ENCODE measurements at regions not wholly inside any gene's neighbourhood (a gene's known extent, or its start where the extent isn't known, plus 50 kb on each side); places are given as distances from the start of the nearest gene placed in this dataset.

DNA sequence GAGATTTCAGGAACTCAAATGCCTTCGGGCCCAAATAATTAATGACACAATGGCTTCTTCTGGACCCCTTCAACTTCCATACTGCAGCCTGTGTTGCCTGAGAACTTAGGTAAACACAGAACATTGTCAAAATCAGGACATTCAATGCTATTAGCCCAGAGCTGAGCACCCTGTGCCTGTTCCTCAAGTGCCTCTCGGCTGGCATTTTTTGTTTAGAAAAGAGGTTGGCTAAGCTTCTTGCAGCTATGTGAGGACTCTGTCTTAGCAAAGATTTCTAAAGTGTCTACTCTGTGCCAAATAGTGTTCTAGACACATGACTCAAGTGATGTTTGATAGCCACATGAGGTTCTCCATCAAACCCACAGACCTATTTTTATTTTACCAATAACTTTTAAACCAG, 289.3 kb upstream of the ARID1B start:
- Histone ChIP-seq H2AFZ (ENCODE audit: low read depth, low read length) (no peak overlapping the region), H2BK12ac (ENCODE audit: low read length in 2 of 2) (no peak overlapping the region), H3K79me1 (replicated peaks; ENCODE audit: low read length, poor library complexity, severe bottlenecking) (no peaks in the 10 kb centered on the region), H3K27me3 (ENCODE audit: control insufficient read depth in 1 of 2, insufficient read depth in 1 of 2, low read length in 2 of 2) (no peaks in the 10 kb centered on the region), H3K27ac (ENCODE audit: low read length, poor library complexity, severe bottlenecking) (no peak overlapping the region), H2BK15ac (ENCODE audit: low read depth, poor library complexity, severe bottlenecking) (no peak overlapping the region), H2AK5ac (ENCODE audit: low read length, severe bottlenecking) (no peak overlapping the region), H3K18ac (ENCODE audit: low read depth in 1 of 2, low read length in 2 of 2) (no peak overlapping the region), H3K9ac (ENCODE audit: low read length) (no peak overlapping the region), H3K23ac (ENCODE audit: low read length in 2 of 2) (no peak overlapping the region), H3K9me3 (ENCODE audit: control insufficient read depth, low read length) (peaks cover 5% of the 10 kb centered on the region), H3K36me3 (ENCODE audit: control insufficient read depth in 1 of 2, insufficient read depth in 2 of 2, low read depth in 1 of 2, low read length in 2 of 2) (no peaks in the 10 kb centered on the region), H4K91ac (ENCODE audit: low read length) (no peak overlapping the region), H3K4me1 (ENCODE audit: control insufficient read depth, insufficient read depth, low read depth, low read length) (no peaks in the 10 kb centered on the region), H3K4me3 (ENCODE audit: insufficient read depth in 1 of 2, low read depth in 1 of 2, low read length in 2 of 2) (no peak overlapping the region), H4K8ac (ENCODE audit: low read length) (no peak overlapping the region), H3K14ac (ENCODE audit: low read length in 2 of 2) (no peak overlapping the region), H3K4ac (ENCODE audit: low read depth in 1 of 2, low read length in 2 of 2) (no peak overlapping the region), H3K4me2 (ENCODE audit: low read length, poor library complexity, severe bottlenecking) (no peak overlapping the region), H2BK120ac (ENCODE audit: low read depth, low read length) (no peak overlapping the region), H2BK5ac (ENCODE audit: low read depth, low read length, poor library complexity, severe bottlenecking) (no peak overlapping the region)
- WGBS, result 82% methylated on average over 2 of the region's 2 CpGs
- DNase-seq, result no peak

DNA sequence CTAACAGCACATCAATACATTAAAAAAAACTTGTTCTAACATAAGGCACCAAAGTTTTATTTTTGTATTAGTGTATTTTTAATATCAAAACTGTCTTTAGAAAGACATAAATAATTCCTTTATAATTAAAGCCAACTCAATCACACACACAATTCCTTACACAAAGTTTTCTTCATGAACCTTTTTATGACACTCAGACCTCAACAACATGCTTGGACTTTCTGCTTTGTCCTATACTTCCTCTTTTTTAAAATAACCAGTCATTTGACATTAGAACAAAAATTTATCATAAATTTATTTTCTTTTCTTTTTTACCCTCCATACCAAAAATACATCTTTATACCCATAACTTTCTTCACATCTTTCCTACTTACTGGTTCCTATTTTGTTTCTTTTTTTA, 292.0 kb upstream of the ARID1B start:
- Histone ChIP-seq H3K14ac (ENCODE audit: low read length in 2 of 2) (no peak overlapping the region), H3K23ac (ENCODE audit: low read length in 2 of 2) (no peak overlapping the region), H3K27me3 (ENCODE audit: control insufficient read depth in 1 of 2, insufficient read depth in 1 of 2, low read length in 2 of 2) (no peaks in the 10 kb centered on the region), H3K36me3 (ENCODE audit: control insufficient read depth in 1 of 2, insufficient read depth in 2 of 2, low read depth in 1 of 2, low read length in 2 of 2) (no peaks in the 10 kb centered on the region), H2BK120ac (ENCODE audit: low read depth, low read length) (no peak overlapping the region), H4K91ac (ENCODE audit: low read length) (no peak overlapping the region), H3K4me1 (ENCODE audit: control insufficient read depth, insufficient read depth, low read depth, low read length) (no peaks in the 10 kb centered on the region), H3K9me3 (ENCODE audit: control insufficient read depth, low read length) (peaks cover 8% of the 10 kb centered on the region), H3K4me2 (ENCODE audit: low read length, poor library complexity, severe bottlenecking) (no peak overlapping the region), H3K4ac (ENCODE audit: low read depth in 1 of 2, low read length in 2 of 2) (no peak overlapping the region), H2BK5ac (ENCODE audit: low read depth, low read length, poor library complexity, severe bottlenecking) (no peak overlapping the region), H3K18ac (ENCODE audit: low read depth in 1 of 2, low read length in 2 of 2) (no peak overlapping the region), H2BK12ac (ENCODE audit: low read length in 2 of 2) (no peak overlapping the region), H2AK5ac (ENCODE audit: low read length, severe bottlenecking) (no peak overlapping the region), H3K79me1 (replicated peaks; ENCODE audit: low read length, poor library complexity, severe bottlenecking) (no peaks in the 10 kb centered on the region), H3K9ac (ENCODE audit: low read length) (no peak overlapping the region), H2AFZ (ENCODE audit: low read depth, low read length) (no peak overlapping the region), H3K27ac (ENCODE audit: low read length, poor library complexity, severe bottlenecking) (no peak overlapping the region), H2BK15ac (ENCODE audit: low read depth, poor library complexity, severe bottlenecking) (no peak overlapping the region), H4K8ac (ENCODE audit: low read length) (no peak overlapping the region), H3K4me3 (ENCODE audit: insufficient read depth in 1 of 2, low read depth in 1 of 2, low read length in 2 of 2) (no peak overlapping the region)
- no peak for DNase-seq

DNA sequence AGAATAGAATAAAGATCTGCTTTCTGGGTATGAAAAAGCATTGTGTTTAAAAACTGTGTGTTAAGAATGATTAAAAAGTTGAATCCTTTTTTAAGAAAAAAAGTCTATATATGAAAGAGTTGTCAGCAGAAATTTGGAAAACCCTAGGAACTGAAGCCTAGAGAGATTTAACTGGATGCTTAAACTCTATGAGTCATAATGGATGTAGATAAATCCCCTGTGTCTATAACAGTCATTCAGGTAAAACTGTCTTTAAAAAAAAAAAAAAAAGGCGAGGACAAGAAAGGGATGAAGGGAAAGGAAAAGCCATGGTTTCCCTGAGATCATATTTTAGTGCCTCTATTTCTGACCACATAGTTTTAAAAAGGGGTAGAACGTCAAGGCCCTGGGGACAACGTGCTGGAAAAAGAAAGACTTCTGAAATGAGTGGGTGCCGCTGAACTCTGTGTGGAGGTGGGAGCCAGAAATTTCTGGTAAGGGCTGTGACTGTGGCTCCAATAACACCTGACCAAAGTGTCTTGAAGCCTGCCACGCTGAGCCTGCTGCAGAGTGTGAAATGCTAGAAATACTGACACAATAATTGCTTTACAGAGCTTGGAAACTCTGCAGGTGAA, 302.6 kb upstream of the ARID1B start:
- Histone ChIP-seq H3K4me2 (ENCODE audit: low read length, poor library complexity, severe bottlenecking) (no peak overlapping the region), H3K14ac (ENCODE audit: low read length in 2 of 2) (no peak overlapping the region), H3K23ac (ENCODE audit: low read length in 2 of 2) (no peak overlapping the region), H2AK5ac (ENCODE audit: low read length, severe bottlenecking) (no peak overlapping the region), H3K36me3 (ENCODE audit: control insufficient read depth in 1 of 2, insufficient read depth in 2 of 2, low read depth in 1 of 2, low read length in 2 of 2) (no peaks in the 10 kb centered on the region), H3K4me3 (ENCODE audit: insufficient read depth in 1 of 2, low read depth in 1 of 2, low read length in 2 of 2) (no peak overlapping the region), H2BK120ac (ENCODE audit: low read depth, low read length) (no peak overlapping the region), H3K9ac (ENCODE audit: low read length) (no peak overlapping the region), H3K4me1 (ENCODE audit: control insufficient read depth, insufficient read depth, low read depth, low read length) (no peaks in the 10 kb centered on the region), H3K9me3 (ENCODE audit: control insufficient read depth, low read length) (peaks cover 9% of the 10 kb centered on the region), H2BK12ac (ENCODE audit: low read length in 2 of 2) (no peak overlapping the region), H2AFZ (ENCODE audit: low read depth, low read length) (no peak overlapping the region), H4K91ac (ENCODE audit: low read length) (no peak overlapping the region), H3K18ac (ENCODE audit: low read depth in 1 of 2, low read length in 2 of 2) (no peak overlapping the region), H3K27me3 (ENCODE audit: control insufficient read depth in 1 of 2, insufficient read depth in 1 of 2, low read length in 2 of 2) (no peaks in the 10 kb centered on the region), H3K4ac (ENCODE audit: low read depth in 1 of 2, low read length in 2 of 2) (no peak overlapping the region), H3K27ac (ENCODE audit: low read length, poor library complexity, severe bottlenecking) (no peak overlapping the region), H4K8ac (ENCODE audit: low read length) (no peak overlapping the region), H3K79me1 (replicated peaks; ENCODE audit: low read length, poor library complexity, severe bottlenecking) (no peaks in the 10 kb centered on the region), H2BK15ac (ENCODE audit: low read depth, poor library complexity, severe bottlenecking) (no peak overlapping the region), H2BK5ac (ENCODE audit: low read depth, low read length, poor library complexity, severe bottlenecking) (no peak overlapping the region)
- WGBS, result 76% methylated on average over 4 of the region's 5 CpGs
- DNase-seq, result no peak

DNA sequence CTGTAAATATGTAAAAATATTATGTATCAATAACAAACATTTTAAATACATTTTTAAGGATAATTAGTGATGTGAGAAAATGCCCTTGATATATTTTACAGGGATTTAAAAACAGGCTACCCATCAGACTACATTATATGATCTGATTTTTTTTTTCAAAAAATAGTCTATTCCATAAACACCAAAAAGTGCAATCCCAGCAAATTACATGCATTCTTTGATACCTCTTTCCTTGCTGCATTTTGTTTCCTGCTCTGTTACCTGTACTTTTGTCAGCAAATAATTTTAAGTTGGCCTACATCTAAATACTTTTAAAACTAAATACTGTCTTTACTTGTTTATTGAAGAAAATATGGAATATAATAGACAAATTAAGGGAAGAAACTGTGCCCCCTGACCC, 306.2 kb upstream of the ARID1B start:
- no peak overlapping the region for H4K8ac ChIP-seq (ENCODE audit: low read length)
- H3K4me3 ChIP-seq (ENCODE audit: insufficient read depth in 1 of 2, low read depth in 1 of 2, low read length in 2 of 2), result no peak overlapping the region
- peaks cover 14% of the 10 kb centered on the region for H3K9me3 ChIP-seq (ENCODE audit: control insufficient read depth, low read length)
- H3K4me2 ChIP-seq (ENCODE audit: low read length, poor library complexity, severe bottlenecking), result no peak overlapping the region
- H3K14ac ChIP-seq (ENCODE audit: low read length in 2 of 2), result no peak overlapping the region
- H2AK5ac ChIP-seq (ENCODE audit: low read length, severe bottlenecking), result no peak overlapping the region
- H3K23ac ChIP-seq (ENCODE audit: low read length in 2 of 2), result no peak overlapping the region
- H3K27ac ChIP-seq (ENCODE audit: low read length, poor library complexity, severe bottlenecking), result no peak overlapping the region
- no peak overlapping the region for H2BK12ac ChIP-seq (ENCODE audit: low read length in 2 of 2)
- DNase-seq, result no peak
- H3K79me1 ChIP-seq (replicated peaks; ENCODE audit: low read length, poor library complexity, severe bottlenecking), result no peaks in the 10 kb centered on the region
- H3K18ac ChIP-seq (ENCODE audit: low read depth in 1 of 2, low read length in 2 of 2), result no peak overlapping the region
- no peak overlapping the region for H3K4ac ChIP-seq (ENCODE audit: low read depth in 1 of 2, low read length in 2 of 2)
- H4K91ac ChIP-seq (ENCODE audit: low read length), result no peak overlapping the region
- no peak overlapping the region for H2BK5ac ChIP-seq (ENCODE audit: low read depth, low read length, poor library complexity, severe bottlenecking)
- no peaks in the 10 kb centered on the region for H3K36me3 ChIP-seq (ENCODE audit: control insufficient read depth in 1 of 2, insufficient read depth in 2 of 2, low read depth in 1 of 2, low read length in 2 of 2)
- no peaks in the 10 kb centered on the region for H3K27me3 ChIP-seq (ENCODE audit: control insufficient read depth in 1 of 2, insufficient read depth in 1 of 2, low read length in 2 of 2)
- H3K9ac ChIP-seq (ENCODE audit: low read length), result no peak overlapping the region
- no peak overlapping the region for H2AFZ ChIP-seq (ENCODE audit: low read depth, low read length)
- H2BK15ac ChIP-seq (ENCODE audit: low read depth, poor library complexity, severe bottlenecking), result no peak overlapping the region
- H2BK120ac ChIP-seq (ENCODE audit: low read depth, low read length), result no peak overlapping the region
- H3K4me1 ChIP-seq (ENCODE audit: control insufficient read depth, insufficient read depth, low read depth, low read length), result no peaks in the 10 kb centered on the region
